ENCODE measurements at regions not wholly inside any gene's neighbourhood (a gene's known extent, or its start where the extent isn't known, plus 50 kb on each side); places are given as distances from the start of the nearest gene placed in this dataset.

DNA sequence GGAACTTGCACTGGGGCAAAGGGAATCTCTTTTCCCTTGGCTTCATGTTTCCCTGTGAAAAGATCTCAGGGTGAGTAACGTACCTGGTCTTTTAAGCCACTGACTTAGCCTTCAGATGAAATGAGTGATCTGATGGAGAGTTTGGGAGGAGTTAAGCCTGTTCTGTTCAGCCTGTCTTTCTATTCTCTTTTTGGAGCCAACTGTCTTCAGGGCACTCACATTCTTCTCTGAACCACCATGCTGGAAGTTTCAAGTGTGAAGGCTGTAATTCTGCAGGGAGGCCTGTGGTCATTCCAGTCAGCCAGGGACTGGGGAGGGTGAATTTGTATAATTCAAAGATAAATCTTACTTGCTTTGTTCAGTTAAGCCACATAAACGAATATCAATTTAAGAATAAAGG is 722.2 kb upstream of the SEMA6A start:
- no peak for TF ChIP-seq POLR2AphosphoS5 (IDR thresholded peaks at IDR 0.05)
- TF ChIP-seq, protein P1, sequence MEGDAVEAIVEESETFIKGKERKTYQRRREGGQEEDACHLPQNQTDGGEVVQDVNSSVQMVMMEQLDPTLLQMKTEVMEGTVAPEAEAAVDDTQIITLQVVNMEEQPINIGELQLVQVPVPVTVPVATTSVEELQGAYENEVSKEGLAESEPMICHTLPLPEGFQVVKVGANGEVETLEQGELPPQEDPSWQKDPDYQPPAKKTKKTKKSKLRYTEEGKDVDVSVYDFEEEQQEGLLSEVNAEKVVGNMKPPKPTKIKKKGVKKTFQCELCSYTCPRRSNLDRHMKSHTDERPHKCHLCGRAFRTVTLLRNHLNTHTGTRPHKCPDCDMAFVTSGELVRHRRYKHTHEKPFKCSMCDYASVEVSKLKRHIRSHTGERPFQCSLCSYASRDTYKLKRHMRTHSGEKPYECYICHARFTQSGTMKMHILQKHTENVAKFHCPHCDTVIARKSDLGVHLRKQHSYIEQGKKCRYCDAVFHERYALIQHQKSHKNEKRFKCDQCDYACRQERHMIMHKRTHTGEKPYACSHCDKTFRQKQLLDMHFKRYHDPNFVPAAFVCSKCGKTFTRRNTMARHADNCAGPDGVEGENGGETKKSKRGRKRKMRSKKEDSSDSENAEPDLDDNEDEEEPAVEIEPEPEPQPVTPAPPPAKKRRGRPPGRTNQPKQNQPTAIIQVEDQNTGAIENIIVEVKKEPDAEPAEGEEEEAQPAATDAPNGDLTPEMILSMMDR (IDR thresholded peaks at IDR 0.05) = no peak
